ENCODE measurements at regions not wholly inside any gene's neighbourhood (a gene's known extent, or its start where the extent isn't known, plus 50 kb on each side); places are given as distances from the start of the nearest gene placed in this dataset.

GRCh38 chr7:32263611-32264010, 193.4 kb upstream of the PDE1C start:
- DNase-seq, result no peak

GRCh38 chr7:32262315-32262714, 192.1 kb upstream of the PDE1C start:
- DNase-seq, result no peak

GRCh38 chr7:32259931-32260596, 189.9 kb upstream of the PDE1C start:
- no peak for DNase-seq

- DNase-seq, result no peak
These were observed 188.1 kb upstream of the PDE1C start for GRCh38 chr7:32258265-32258664.

GRCh38 chr7:32257621-32258020, 187.4 kb upstream of the PDE1C start:
- DNase-seq, result no peak

- DNase-seq, result no peak
These were observed 186.6 kb upstream of the PDE1C start for GRCh38 chr7:32256811-32257210.

GRCh38 chr7:32256376-32256775, 186.2 kb upstream of the PDE1C start:
- no peak for DNase-seq

GRCh38 chr7:32255036-32255435, 184.8 kb upstream of the PDE1C start:
- DNase-seq, result no peak

- no peak for DNase-seq
These were observed 183.1 kb upstream of the PDE1C start for GRCh38 chr7:32253299-32253698.

- DNase-seq, result no peak
These were observed 181.5 kb upstream of the PDE1C start for GRCh38 chr7:32251659-32252058.

- DNase-seq, result no peak
These were observed 180.5 kb upstream of the PDE1C start for GRCh38 chr7:32250471-32251260.

GRCh38 chr7:32250003-32250402, 179.8 kb upstream of the PDE1C start:
- no peak for DNase-seq

- no peak for DNase-seq
These were observed 178.3 kb upstream of the PDE1C start for GRCh38 chr7:32248522-32248921.

- DNase-seq, result no peak
These were observed 174.7 kb upstream of the PDE1C start for GRCh38 chr7:32244806-32245345.

- DNase-seq, result no peak
These were observed 173.6 kb upstream of the PDE1C start for GRCh38 chr7:32243687-32244290.

- DNase-seq, result no peak
These were observed 172.2 kb upstream of the PDE1C start for GRCh38 chr7:32242436-32242835.

GRCh38 chr7:32241636-32242035, 171.4 kb upstream of the PDE1C start:
- no peak for DNase-seq

- DNase-seq, result no peak
These were observed 169.6 kb upstream of the PDE1C start for GRCh38 chr7:32239764-32240163.

- no peak for DNase-seq
These were observed 158.4 kb upstream of the PDE1C start for GRCh38 chr7:32228601-32229000.

GRCh38 chr7:32227746-32228145, 157.5 kb upstream of the PDE1C start:
- no peak for DNase-seq

- no peak for DNase-seq
These were observed 154.1 kb upstream of the PDE1C start for GRCh38 chr7:32224276-32224675.

GRCh38 chr7:32223721-32224120, 153.5 kb upstream of the PDE1C start:
- DNase-seq, result no peak

- DNase-seq, result no peak
These were observed 153.0 kb upstream of the PDE1C start for GRCh38 chr7:32223071-32223650.

Data from activated naive CD4-positive, alpha-beta T cell treated with Interleukin-2 at 50 U/mL for 16 hours (primary cell).